ENCODE measurements at regions not wholly inside any gene's neighbourhood (a gene's known extent, or its start where the extent isn't known, plus 50 kb on each side); places are given as distances from the start of the nearest gene placed in this dataset.

DNA sequence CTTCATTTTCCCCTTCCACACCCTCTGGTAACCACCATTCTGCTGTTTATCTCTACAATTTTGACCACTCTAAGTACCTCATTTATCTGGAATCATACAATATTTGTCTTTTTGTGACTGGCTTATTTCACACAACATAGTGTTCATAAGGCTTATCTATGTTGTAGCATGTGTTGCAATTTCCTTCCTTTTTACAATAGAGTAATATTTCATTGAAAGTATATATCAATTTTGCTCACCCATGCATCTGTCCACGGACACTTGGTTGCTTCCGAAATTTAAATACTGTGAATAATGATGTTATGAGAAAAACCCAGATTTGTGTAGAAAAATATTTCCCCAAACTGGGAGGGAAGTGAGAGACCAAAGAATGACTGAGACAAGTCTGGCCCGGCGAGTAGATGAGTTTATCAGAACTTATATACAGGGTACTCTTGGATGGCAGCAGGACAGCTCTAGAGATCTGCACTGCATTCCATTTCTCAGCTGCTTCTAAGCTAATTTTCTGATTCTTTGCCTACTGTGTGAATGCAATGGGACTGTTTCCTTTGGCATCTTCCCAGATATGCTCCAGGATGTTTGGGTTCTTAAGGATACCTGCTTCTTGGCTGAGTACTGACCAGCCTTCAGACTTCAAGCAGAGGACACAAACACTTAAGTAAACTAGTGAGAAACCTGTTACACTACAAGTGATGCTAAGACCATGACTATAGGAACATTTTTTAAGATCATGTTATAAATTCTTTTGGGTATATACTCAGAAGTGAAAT lies 834.0 kb upstream of the PCDH9 start:
- no peak overlapping the region for H3K4me3 ChIP-seq (ENCODE audit: low read depth, low read length)
- POLR2A ChIA-PET, result no interaction called here
- no peaks in the 10 kb centered on the region for H3K9me3 ChIP-seq (ENCODE audit: control insufficient read depth, insufficient read depth, low read depth, low read length)
- H3K27ac ChIP-seq (ENCODE audit: extremely low read depth, low read depth, low read length), result no peak overlapping the region
- TF ChIP-seq, protein P1, sequence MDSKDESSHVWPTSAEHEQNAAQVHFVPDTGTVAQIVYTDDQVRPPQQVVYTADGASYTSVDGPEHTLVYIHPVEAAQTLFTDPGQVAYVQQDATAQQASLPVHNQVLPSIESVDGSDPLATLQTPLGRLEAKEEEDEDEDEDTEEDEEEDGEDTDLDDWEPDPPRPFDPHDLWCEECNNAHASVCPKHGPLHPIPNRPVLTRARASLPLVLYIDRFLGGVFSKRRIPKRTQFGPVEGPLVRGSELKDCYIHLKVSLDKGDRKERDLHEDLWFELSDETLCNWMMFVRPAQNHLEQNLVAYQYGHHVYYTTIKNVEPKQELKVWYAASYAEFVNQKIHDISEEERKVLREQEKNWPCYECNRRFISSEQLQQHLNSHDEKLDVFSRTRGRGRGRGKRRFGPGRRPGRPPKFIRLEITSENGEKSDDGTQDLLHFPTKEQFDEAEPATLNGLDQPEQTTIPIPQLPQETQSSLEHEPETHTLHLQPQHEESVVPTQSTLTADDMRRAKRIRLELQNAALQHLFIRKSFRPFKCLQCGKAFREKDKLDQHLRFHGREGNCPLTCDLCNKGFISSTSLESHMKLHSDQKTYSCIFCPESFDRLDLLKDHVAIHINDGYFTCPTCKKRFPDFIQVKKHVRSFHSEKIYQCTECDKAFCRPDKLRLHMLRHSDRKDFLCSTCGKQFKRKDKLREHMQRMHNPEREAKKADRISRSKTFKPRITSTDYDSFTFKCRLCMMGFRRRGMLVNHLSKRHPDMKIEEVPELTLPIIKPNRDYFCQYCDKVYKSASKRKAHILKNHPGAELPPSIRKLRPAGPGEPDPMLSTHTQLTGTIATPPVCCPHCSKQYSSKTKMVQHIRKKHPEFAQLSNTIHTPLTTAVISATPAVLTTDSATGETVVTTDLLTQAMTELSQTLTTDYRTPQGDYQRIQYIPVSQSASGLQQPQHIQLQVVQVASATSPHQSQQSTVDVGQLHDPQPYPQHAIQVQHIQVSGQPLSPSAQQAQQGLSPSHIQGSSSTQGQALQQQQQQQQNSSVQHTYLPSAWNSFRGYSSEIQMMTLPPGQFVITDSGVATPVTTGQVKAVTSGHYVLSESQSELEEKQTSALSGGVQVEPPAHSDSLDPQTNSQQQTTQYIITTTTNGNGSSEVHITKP (tag by site-specific recombination; IDR thresholded peaks at IDR 0.05), result no peak
- TF ChIP-seq ZFP3 (tag by site-specific recombination; IDR thresholded peaks at IDR 0.05; ENCODE audit: low read depth) (no peak), ZNF133 (tag by site-specific recombination; IDR thresholded peaks at IDR 0.05) (no peak), ZNF501 (tag by site-specific recombination; IDR thresholded peaks at IDR 0.05) (no peak), MZF1 (tag by site-specific recombination; IDR thresholded peaks at IDR 0.05; ENCODE audit: borderline replicate concordance) (no peak), ZNF777 (tag by site-specific recombination; IDR thresholded peaks at IDR 0.05; ENCODE audit: borderline replicate concordance) (no peak), ZNF585B (tag by site-specific recombination; IDR thresholded peaks at IDR 0.05) (no peak), ZNF132 (tag by site-specific recombination; IDR thresholded peaks at IDR 0.05; ENCODE audit: borderline replicate concordance) (no peak), ZNF23 (tag by site-specific recombination; IDR thresholded peaks at IDR 0.05; ENCODE audit: borderline replicate concordance) (no peak), WT1 (tag by site-specific recombination; IDR thresholded peaks at IDR 0.05) (no peak), ZBTB7A (tag by site-specific recombination; IDR thresholded peaks at IDR 0.05; ENCODE audit: low read depth) (no peak), SP2 (tag by site-specific recombination; IDR thresholded peaks at IDR 0.05) (no peak), ZNF391 (tag by site-specific recombination; IDR thresholded peaks at IDR 0.05; ENCODE audit: borderline replicate concordance, low read depth) (no peak), ZNF792 (tag by site-specific recombination; IDR thresholded peaks at IDR 0.05) (no peak), ZSCAN16 (tag by site-specific recombination; IDR thresholded peaks at IDR 0.05) (no peak), ZNF24 (tag by site-specific recombination; IDR thresholded peaks at IDR 0.05) (no peak)
- TF ChIP-seq, protein P2, sequence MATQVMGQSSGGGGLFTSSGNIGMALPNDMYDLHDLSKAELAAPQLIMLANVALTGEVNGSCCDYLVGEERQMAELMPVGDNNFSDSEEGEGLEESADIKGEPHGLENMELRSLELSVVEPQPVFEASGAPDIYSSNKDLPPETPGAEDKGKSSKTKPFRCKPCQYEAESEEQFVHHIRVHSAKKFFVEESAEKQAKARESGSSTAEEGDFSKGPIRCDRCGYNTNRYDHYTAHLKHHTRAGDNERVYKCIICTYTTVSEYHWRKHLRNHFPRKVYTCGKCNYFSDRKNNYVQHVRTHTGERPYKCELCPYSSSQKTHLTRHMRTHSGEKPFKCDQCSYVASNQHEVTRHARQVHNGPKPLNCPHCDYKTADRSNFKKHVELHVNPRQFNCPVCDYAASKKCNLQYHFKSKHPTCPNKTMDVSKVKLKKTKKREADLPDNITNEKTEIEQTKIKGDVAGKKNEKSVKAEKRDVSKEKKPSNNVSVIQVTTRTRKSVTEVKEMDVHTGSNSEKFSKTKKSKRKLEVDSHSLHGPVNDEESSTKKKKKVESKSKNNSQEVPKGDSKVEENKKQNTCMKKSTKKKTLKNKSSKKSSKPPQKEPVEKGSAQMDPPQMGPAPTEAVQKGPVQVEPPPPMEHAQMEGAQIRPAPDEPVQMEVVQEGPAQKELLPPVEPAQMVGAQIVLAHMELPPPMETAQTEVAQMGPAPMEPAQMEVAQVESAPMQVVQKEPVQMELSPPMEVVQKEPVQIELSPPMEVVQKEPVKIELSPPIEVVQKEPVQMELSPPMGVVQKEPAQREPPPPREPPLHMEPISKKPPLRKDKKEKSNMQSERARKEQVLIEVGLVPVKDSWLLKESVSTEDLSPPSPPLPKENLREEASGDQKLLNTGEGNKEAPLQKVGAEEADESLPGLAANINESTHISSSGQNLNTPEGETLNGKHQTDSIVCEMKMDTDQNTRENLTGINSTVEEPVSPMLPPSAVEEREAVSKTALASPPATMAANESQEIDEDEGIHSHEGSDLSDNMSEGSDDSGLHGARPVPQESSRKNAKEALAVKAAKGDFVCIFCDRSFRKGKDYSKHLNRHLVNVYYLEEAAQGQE (tag by site-specific recombination; IDR thresholded peaks at IDR 0.05), result no peak
- TF ChIP-seq, protein P3, sequence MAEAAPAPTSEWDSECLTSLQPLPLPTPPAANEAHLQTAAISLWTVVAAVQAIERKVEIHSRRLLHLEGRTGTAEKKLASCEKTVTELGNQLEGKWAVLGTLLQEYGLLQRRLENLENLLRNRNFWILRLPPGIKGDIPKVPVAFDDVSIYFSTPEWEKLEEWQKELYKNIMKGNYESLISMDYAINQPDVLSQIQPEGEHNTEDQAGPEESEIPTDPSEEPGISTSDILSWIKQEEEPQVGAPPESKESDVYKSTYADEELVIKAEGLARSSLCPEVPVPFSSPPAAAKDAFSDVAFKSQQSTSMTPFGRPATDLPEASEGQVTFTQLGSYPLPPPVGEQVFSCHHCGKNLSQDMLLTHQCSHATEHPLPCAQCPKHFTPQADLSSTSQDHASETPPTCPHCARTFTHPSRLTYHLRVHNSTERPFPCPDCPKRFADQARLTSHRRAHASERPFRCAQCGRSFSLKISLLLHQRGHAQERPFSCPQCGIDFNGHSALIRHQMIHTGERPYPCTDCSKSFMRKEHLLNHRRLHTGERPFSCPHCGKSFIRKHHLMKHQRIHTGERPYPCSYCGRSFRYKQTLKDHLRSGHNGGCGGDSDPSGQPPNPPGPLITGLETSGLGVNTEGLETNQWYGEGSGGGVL (tag by site-specific recombination; IDR thresholded peaks at IDR 0.05), result no peak
- CTCF ChIA-PET, result no interaction called here
- no peaks in the 10 kb centered on the region for H3K4me1 ChIP-seq (ENCODE audit: control insufficient read depth, insufficient read depth, low read length)
- no peaks in the 10 kb centered on the region for H3K36me3 ChIP-seq (ENCODE audit: control insufficient read depth in 2 of 2, insufficient read depth in 1 of 2, low read length in 2 of 2)
